Caco-2 (cell line): ENCODE measurements at regions not wholly inside any gene's neighbourhood (a gene's known extent, or its start where the extent isn't known, plus 50 kb on each side); places are given as distances from the start of the nearest gene placed in this dataset.

Experiments used
- BruUV-seq: library from RNA; stranded (reverse); fragments of 400-500 nt; replicated peaks from 2 replicates; lab custom pipeline; 2021; lab: Mats Ljungman, UMichigan
- CTCF ChIA-PET: fragments of 300-600 bp; sonication (Branson Sonifier 250); formaldehyde crosslinking; loops from one replicate; lab custom pipeline; 2022; ENCODE audit warnings: antibody characterized with exemption; lab: Charles Lee
- POLR2A ChIA-PET: fragments of 300-600 bp; sonication (Branson Sonifier 250); formaldehyde crosslinking; loops from one replicate; lab custom pipeline; 2022; ENCODE audit warnings: antibody characterized with exemption; lab: Charles Lee
- DNase-seq, 2 experiments: peaks; one replicate each; pipeline versions ENCODE4 v3.0.0 to v3.0.0-alpha.2; 2020 to 2022
- H3K27me3 ChIP-seq: replicated peaks from 2 replicates; pipeline ENCODE4 v1.6.0; 2011; ENCODE audit warnings: low read length; ENCODE audit not compliant: control insufficient read depth, insufficient read depth
- H3K36me3 ChIP-seq: 2 replicates; pipeline ENCODE4 v1.5.1; 2011; ENCODE audit warnings: low read length; ENCODE audit not compliant: control insufficient read depth, insufficient read depth
- H3K4me1 ChIP-seq: fragments of 250-450 bp; sonication (Bioruptor Pico); 2 replicates; pipeline ENCODE4 v1.5.1; 2020; ENCODE audit warnings: mild to moderate bottlenecking
- H3K4me3 ChIP-seq: 2 replicates; pipeline ENCODE4 v1.5.1; 2011; ENCODE audit warnings: low read depth, mild to moderate bottlenecking, control low read depth, low read length
- H3K9me3 ChIP-seq: fragments of 250-450 bp; sonication (Bioruptor Pico); 2 replicates; pipeline ENCODE4 v1.5.1; 2020; ENCODE audit warnings: mild to moderate bottlenecking, moderate library complexity
- H3K27ac Mint-ChIP-seq: one replicate; pipeline ENCODE4 v1.8.0; 2022; ENCODE audit warnings: mixed read lengths; ENCODE audit not compliant: unreplicated experiment
- H3K27me3 Mint-ChIP-seq: one replicate; pipeline ENCODE4 v1.8.0; 2022; ENCODE audit warnings: mixed read lengths; ENCODE audit not compliant: insufficient read depth, unreplicated experiment
- H3K36me3 Mint-ChIP-seq: one replicate; pipeline ENCODE4 v1.8.0; 2022; ENCODE audit warnings: mild to moderate bottlenecking, mixed read lengths; ENCODE audit not compliant: insufficient read depth, unreplicated experiment
- H3K4me1 Mint-ChIP-seq: one replicate; pipeline ENCODE4 v1.8.0; 2022; ENCODE audit warnings: low read depth, mixed read lengths; ENCODE audit not compliant: unreplicated experiment
- H3K4me3 Mint-ChIP-seq: one replicate; pipeline ENCODE4 v1.8.0; 2022; ENCODE audit warnings: mild to moderate bottlenecking, moderate library complexity, mixed read lengths; ENCODE audit not compliant: unreplicated experiment
- H3K9me3 Mint-ChIP-seq: one replicate; pipeline ENCODE4 v1.8.0; 2022; ENCODE audit warnings: mixed read lengths; ENCODE audit not compliant: unreplicated experiment
- intact Hi-C: fragments of 100-400 bp; cut with micrococcal nuclease; formaldehyde crosslinking; loops from one replicate; pipeline ENCODE4 v1.10.0; 2022; ENCODE audit not compliant: unreplicated experiment
- TF ChIP-seq, protein P1 (sequence below), 2 experiments: fragments of 200-600 bp in 1 of 2; IDR thresholded peaks; 1 replicate in 1 of 2; 2 replicates in 1 of 2; pipeline versions ENCODE4 v1.5.1 to v1.8.0; 2011 to 2022; ENCODE audit warnings: antibody characterized with exemption in 1 of 2, control low read depth in 1 of 2, inconsistent platforms in 1 of 2, low read depth in 1 of 2, low read length in 1 of 2, mild to moderate bottlenecking in 1 of 2, moderate library complexity in 1 of 2; ENCODE audit not compliant: insufficient read depth in 1 of 2, severe bottlenecking in 1 of 2, unreplicated experiment in 1 of 2

DNA sequence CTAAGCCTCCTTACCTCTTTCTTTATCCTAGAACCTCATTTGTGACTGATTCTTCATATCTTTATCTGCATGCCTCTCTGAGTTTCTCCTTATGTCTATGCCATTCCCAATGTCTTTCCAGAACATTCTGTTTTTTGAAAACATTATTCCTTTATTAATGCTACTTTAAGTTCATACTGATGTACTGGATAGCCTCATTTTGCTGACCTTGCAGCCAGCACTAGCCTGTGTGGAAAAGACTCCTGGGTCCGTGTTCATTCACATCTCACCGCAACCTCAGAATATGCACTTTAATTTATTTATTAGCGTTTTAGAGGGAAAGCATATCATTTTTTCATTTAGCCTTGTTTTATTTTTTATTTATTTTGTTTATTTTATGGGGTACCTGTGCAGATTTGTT lies 208.1 kb upstream of the NPVF start:
- DNase-seq = no peak

DNA sequence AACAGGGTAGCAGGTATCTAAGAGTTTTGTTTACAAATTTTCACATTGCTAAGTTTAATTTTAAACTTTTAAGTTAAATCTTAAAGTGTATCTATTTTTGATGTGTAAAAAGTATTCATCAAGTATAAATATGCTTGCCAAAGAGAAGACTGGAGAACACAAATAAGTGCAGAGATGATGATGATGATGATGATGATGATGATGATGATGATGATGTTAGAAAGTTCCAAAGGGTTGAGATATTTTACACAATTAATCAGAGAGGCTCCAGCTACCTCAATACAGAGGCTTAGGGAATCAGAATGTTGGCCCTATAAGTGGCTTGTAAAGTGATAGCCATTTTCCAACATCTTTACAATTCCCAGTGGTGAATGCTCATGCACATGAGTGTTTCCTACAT lies 209.0 kb upstream of the NPVF start:
- Histone ChIP-seq H3K4me1 (no peaks in the 10 kb centered on the region), H3K4me3 (no peak overlapping the region), H3K9me3 (0 out of 2 replicates have a peak, but pooled peaks cover 3% of the 10 kb centered on the region), H3K36me3 (no peaks in the 10 kb centered on the region), H3K27me3 (no peaks in the 10 kb centered on the region)
- Mint-ChIP-seq H3K9me3 (peaks cover 27% of the 10 kb centered on the region), H3K27me3 (peaks cover 7% of the 10 kb centered on the region), H3K36me3 (no peaks in the 10 kb centered on the region), H3K4me3 (no peak overlapping the region), H3K4me1 (no peaks in the 10 kb centered on the region), H3K27ac (no peak overlapping the region)
- no TSS peak for BruUV-seq
- TF ChIP-seq, protein P1, sequence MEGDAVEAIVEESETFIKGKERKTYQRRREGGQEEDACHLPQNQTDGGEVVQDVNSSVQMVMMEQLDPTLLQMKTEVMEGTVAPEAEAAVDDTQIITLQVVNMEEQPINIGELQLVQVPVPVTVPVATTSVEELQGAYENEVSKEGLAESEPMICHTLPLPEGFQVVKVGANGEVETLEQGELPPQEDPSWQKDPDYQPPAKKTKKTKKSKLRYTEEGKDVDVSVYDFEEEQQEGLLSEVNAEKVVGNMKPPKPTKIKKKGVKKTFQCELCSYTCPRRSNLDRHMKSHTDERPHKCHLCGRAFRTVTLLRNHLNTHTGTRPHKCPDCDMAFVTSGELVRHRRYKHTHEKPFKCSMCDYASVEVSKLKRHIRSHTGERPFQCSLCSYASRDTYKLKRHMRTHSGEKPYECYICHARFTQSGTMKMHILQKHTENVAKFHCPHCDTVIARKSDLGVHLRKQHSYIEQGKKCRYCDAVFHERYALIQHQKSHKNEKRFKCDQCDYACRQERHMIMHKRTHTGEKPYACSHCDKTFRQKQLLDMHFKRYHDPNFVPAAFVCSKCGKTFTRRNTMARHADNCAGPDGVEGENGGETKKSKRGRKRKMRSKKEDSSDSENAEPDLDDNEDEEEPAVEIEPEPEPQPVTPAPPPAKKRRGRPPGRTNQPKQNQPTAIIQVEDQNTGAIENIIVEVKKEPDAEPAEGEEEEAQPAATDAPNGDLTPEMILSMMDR (IDR thresholded peaks at IDR 0.05; ENCODE audit: insufficient read depth in 1 of 2, low read depth in 1 of 2, low read length in 1 of 2, severe bottlenecking in 1 of 2, unreplicated experiment in 1 of 2) = no peak
- intact Hi-C loops = no loop called here
- ChIA-PET CTCF (no interaction called here), POLR2A (no interaction called here)
- no peak for DNase-seq

More for the DNA sequence above, 208.1 kb upstream of the NPVF start:
- 0 out of 2 replicates have a peak, but pooled peaks cover 3% of the 10 kb centered on the region for H3K9me3 ChIP-seq
- H3K36me3 Mint-ChIP-seq = no peaks in the 10 kb centered on the region
- ChIA-PET CTCF (no interaction called here), POLR2A (no interaction called here)
- no peaks in the 10 kb centered on the region for H3K27me3 ChIP-seq
- TF ChIP-seq, protein P1 (IDR thresholded peaks at IDR 0.05; ENCODE audit: insufficient read depth in 1 of 2, low read depth in 1 of 2, low read length in 1 of 2, severe bottlenecking in 1 of 2, unreplicated experiment in 1 of 2) = no peak
- H3K9me3 Mint-ChIP-seq = peaks cover 19% of the 10 kb centered on the region
- BruUV-seq = no TSS peak
- H3K36me3 ChIP-seq = no peaks in the 10 kb centered on the region
- H3K27me3 Mint-ChIP-seq = peaks cover 9% of the 10 kb centered on the region
- intact Hi-C loops = no loop called here
- no peaks in the 10 kb centered on the region for H3K4me1 ChIP-seq
- no peak overlapping the region for H3K4me3 Mint-ChIP-seq
- no peaks in the 10 kb centered on the region for H3K4me1 Mint-ChIP-seq
- H3K27ac Mint-ChIP-seq = no peak overlapping the region
- H3K4me3 ChIP-seq = no peak overlapping the region

DNA sequence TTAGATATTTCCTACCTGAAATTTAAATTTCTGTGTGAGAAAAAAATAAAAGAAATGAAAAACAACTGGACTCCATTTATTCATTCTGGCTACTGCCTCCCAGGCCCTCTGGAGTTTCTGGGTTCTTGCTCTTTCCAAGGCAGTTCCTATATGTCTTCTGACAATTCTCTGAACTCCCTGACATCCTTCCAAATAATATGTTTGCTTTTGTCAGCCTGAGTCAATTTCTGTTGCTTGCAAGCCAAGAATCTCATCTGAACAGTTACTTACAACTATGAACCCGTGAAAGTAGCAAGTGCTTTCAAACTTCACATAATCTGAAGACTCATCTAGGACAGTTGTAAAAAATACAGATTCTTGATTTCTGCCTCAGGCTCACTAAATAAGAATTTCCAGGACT lies 216.7 kb upstream of the NPVF start:
- no peak overlapping the region for H3K27ac Mint-ChIP-seq
- H3K4me3 Mint-ChIP-seq = no peak overlapping the region
- POLR2A ChIA-PET = no interaction called here
- Histone ChIP-seq H3K4me1 (no peaks in the 10 kb centered on the region), H3K36me3 (no peaks in the 10 kb centered on the region), H3K9me3 (peaks cover 11% of the 10 kb centered on the region), H3K27me3 (no peaks in the 10 kb centered on the region), H3K4me3 (no peak overlapping the region)
- CTCF ChIA-PET = no interaction called here
- peaks cover 2% of the 10 kb centered on the region for H3K27me3 Mint-ChIP-seq
- no peaks in the 10 kb centered on the region for H3K4me1 Mint-ChIP-seq
- H3K36me3 Mint-ChIP-seq = no peaks in the 10 kb centered on the region
- TF ChIP-seq, protein P1 (IDR thresholded peaks at IDR 0.05; ENCODE audit: insufficient read depth in 1 of 2, low read depth in 1 of 2, low read length in 1 of 2, severe bottlenecking in 1 of 2, unreplicated experiment in 1 of 2) = no peak
- intact Hi-C loops = no loop called here
- peaks cover 32% of the 10 kb centered on the region for H3K9me3 Mint-ChIP-seq
- no peak for DNase-seq
- no TSS peak for BruUV-seq
